ENCODE measurements at regions not wholly inside any gene's neighbourhood (a gene's known extent, or its start where the extent isn't known, plus 50 kb on each side); places are given as distances from the start of the nearest gene placed in this dataset.

- no peaks in the 10 kb centered on the region for H3K9me3 ChIP-seq (ENCODE audit: low read length)
- no peak for ATAC-seq
- no peaks in the 10 kb centered on the region for H3K27me3 ChIP-seq (ENCODE audit: low read length)
- no peaks in the 10 kb centered on the region for H3K79me2 ChIP-seq (ENCODE audit: low read length)
- H3K36me3 ChIP-seq (ENCODE audit: low read depth, low read length) = no peaks in the 10 kb centered on the region
- no peak overlapping the region for H3K27ac ChIP-seq (ENCODE audit: low read length)
- intact Hi-C loops (cut with micrococcal nuclease) = no loop called here
- H3K4me2 ChIP-seq (ENCODE audit: low read length) = no peak overlapping the region
- no peak overlapping the region for H3K4me3 ChIP-seq (ENCODE audit: low read length)
- no peak overlapping the region for H3K9ac ChIP-seq (ENCODE audit: low read length)
- TF ChIP-seq EZH2phosphoT487 (IDR thresholded peaks at IDR 0.05; ENCODE audit: borderline replicate concordance, low read length) = no peak
- no peak for TF ChIP-seq CTCF (conservative IDR thresholded peaks at IDR 0.05; ENCODE audit: low read depth, low read length)
- TF ChIP-seq EZH2 (IDR thresholded peaks at IDR 0.05; ENCODE audit: low read length, unreplicated experiment) = no peak
- ChIA-PET CTCF (no interaction called here), POLR2A (ENCODE audit: unreplicated experiment) (no interaction called here)
- H4K20me1 ChIP-seq (ENCODE audit: low read length) = no peaks in the 10 kb centered on the region
- H3F3A ChIP-seq (ENCODE audit: low read length, unreplicated experiment) = no peaks in the 10 kb centered on the region
- 0 out of 2 replicates have a peak, but pooled peaks cover 3% of the 10 kb centered on the region for H3K4me1 ChIP-seq (ENCODE audit: insufficient read depth, low read length)
- H3K9me2 ChIP-seq (replicated peaks; ENCODE audit: low read length) = no peaks in the 10 kb centered on the region
- no peak overlapping the region for H2AFZ ChIP-seq (ENCODE audit: low read length)
- no peak for DNase-seq
- no TSS peak for BruUV-seq (replicated peaks)
These were observed 50.0 kb upstream of the ALDH1B1 start for GRCh38 chr9:38342532-38342931.

GRCh38 chr9:38342096-38342495 is 50.4 kb upstream of the ALDH1B1 start:
- Histone ChIP-seq H3K27ac (ENCODE audit: low read length) (no peak overlapping the region), H3K79me2 (ENCODE audit: low read length) (no peaks in the 10 kb centered on the region), H2AFZ (ENCODE audit: low read length) (no peak overlapping the region), H3K4me2 (ENCODE audit: low read length) (no peak overlapping the region), H4K20me1 (ENCODE audit: low read length) (no peaks in the 10 kb centered on the region), H3K9me2 (replicated peaks; ENCODE audit: low read length) (no peaks in the 10 kb centered on the region), H3K9ac (ENCODE audit: low read length) (no peak overlapping the region), H3K4me1 (ENCODE audit: insufficient read depth, low read length) (0 out of 2 replicates have a peak, but pooled peaks cover 3% of the 10 kb centered on the region), H3F3A (ENCODE audit: low read length, unreplicated experiment) (no peaks in the 10 kb centered on the region), H3K36me3 (ENCODE audit: low read depth, low read length) (no peaks in the 10 kb centered on the region), H3K9me3 (ENCODE audit: low read length) (no peaks in the 10 kb centered on the region), H3K4me3 (ENCODE audit: low read length) (no peak overlapping the region), H3K27me3 (ENCODE audit: low read length) (no peaks in the 10 kb centered on the region)
- POLR2A ChIA-PET (ENCODE audit: unreplicated experiment) = no interaction called here
- DNase-seq (no peak), ATAC-seq (no peak)
- no peak for TF ChIP-seq CTCF (conservative IDR thresholded peaks at IDR 0.05; ENCODE audit: low read depth, low read length)
- no peak for TF ChIP-seq EZH2 (IDR thresholded peaks at IDR 0.05; ENCODE audit: low read length, unreplicated experiment)
- no peak for TF ChIP-seq EZH2phosphoT487 (IDR thresholded peaks at IDR 0.05; ENCODE audit: borderline replicate concordance, low read length)
- intact Hi-C loops (cut with micrococcal nuclease) = no loop called here
- no TSS peak for BruUV-seq (replicated peaks)
- CTCF ChIA-PET = no interaction called here

GRCh38 chr9:38339496-38339895 is 53.0 kb upstream of the ALDH1B1 start:
- H4K20me1 ChIP-seq (ENCODE audit: low read length) = no peaks in the 10 kb centered on the region
- H3K4me1 ChIP-seq (ENCODE audit: insufficient read depth, low read length) = 0 out of 2 replicates have a peak, but pooled peaks cover 3% of the 10 kb centered on the region
- no peak overlapping the region for H3K4me2 ChIP-seq (ENCODE audit: low read length)
- H3K9me2 ChIP-seq (replicated peaks; ENCODE audit: low read length) = no peaks in the 10 kb centered on the region
- no peaks in the 10 kb centered on the region for H3K27me3 ChIP-seq (ENCODE audit: low read length)
- no TSS peak for BruUV-seq (replicated peaks)
- H3F3A ChIP-seq (ENCODE audit: low read length, unreplicated experiment) = no peaks in the 10 kb centered on the region
- no peaks in the 10 kb centered on the region for H3K36me3 ChIP-seq (ENCODE audit: low read depth, low read length)
- no peak overlapping the region for H3K9ac ChIP-seq (ENCODE audit: low read length)
- no peaks in the 10 kb centered on the region for H3K79me2 ChIP-seq (ENCODE audit: low read length)
- ChIA-PET CTCF (no interaction called here), POLR2A (ENCODE audit: unreplicated experiment) (no interaction called here)
- no peak overlapping the region for H2AFZ ChIP-seq (ENCODE audit: low read length)
- TF ChIP-seq EZH2phosphoT487 (IDR thresholded peaks at IDR 0.05; ENCODE audit: borderline replicate concordance, low read length) (no peak), CTCF (conservative IDR thresholded peaks at IDR 0.05; ENCODE audit: low read depth, low read length) (no peak), EZH2 (IDR thresholded peaks at IDR 0.05; ENCODE audit: low read length, unreplicated experiment) (no peak)
- intact Hi-C loops (cut with micrococcal nuclease) = no loop called here
- H3K27ac ChIP-seq (ENCODE audit: low read length) = no peak overlapping the region
- DNase-seq (no peak), ATAC-seq (no peak)
- no peak overlapping the region for H3K4me3 ChIP-seq (ENCODE audit: low read length)
- no peaks in the 10 kb centered on the region for H3K9me3 ChIP-seq (ENCODE audit: low read length)

Measured in PC-3 (cell line).